Neural cell (in vitro differentiated cells): ENCODE measurements at regions not wholly inside any gene's neighbourhood (a gene's known extent, or its start where the extent isn't known, plus 50 kb on each side); places are given as distances from the start of the nearest gene placed in this dataset.

Experiments
- H2AFZ ChIP-seq: fragments of 200-600, 300-800 bp; sonication (generic), shearing (Covaris generic); 2 replicates; pipeline ENCODE4 v1.6.0; 2014; ENCODE audit warnings: low read depth, mild to moderate bottlenecking, antibody characterized with exemption, low read length, moderate library complexity
- H3F3A ChIP-seq: fragments of 200-600 bp; shearing (Covaris generic); 2 replicates; pipeline ENCODE4 v1.6.1; 2016; ENCODE audit warnings: mild to moderate bottlenecking, moderate library complexity, mixed read lengths, antibody characterized with exemption, low read length; ENCODE audit not compliant: insufficient read depth, poor library complexity, severe bottlenecking
- H3K27ac ChIP-seq: fragments of 200-600, 300-800 bp; sonication (generic), shearing (Covaris generic); 2 replicates; pipeline ENCODE4 v1.5.1; 2014; ENCODE audit warnings: mild to moderate bottlenecking, low read length, moderate library complexity
- H3K27me3 ChIP-seq: fragments of 300-800, 200-600 bp; sonication (generic), shearing (Covaris generic); 2 replicates; pipeline ENCODE4 v1.6.0; 2014; ENCODE audit warnings: mild to moderate bottlenecking, low read depth, low read length, moderate library complexity; ENCODE audit not compliant: insufficient read depth
- H3K36me3 ChIP-seq: fragments of 300-800, 200-600 bp; sonication (generic), shearing (Covaris generic); 2 replicates; pipeline ENCODE4 v1.5.1; 2014; ENCODE audit warnings: mild to moderate bottlenecking, antibody characterized with exemption, low read length, moderate library complexity; ENCODE audit not compliant: insufficient read depth
- H3K4me2 ChIP-seq: fragments of 300-800, 200-600 bp; sonication (generic), shearing (Covaris generic); 2 replicates; pipeline ENCODE4 v1.6.0; 2014; ENCODE audit warnings: mild to moderate bottlenecking, low read length
- H3K4me3 ChIP-seq: fragments of 300-800, 200-600 bp; sonication (generic), shearing (Covaris generic); 2 replicates; pipeline ENCODE4 v1.5.1; 2014; ENCODE audit warnings: mild to moderate bottlenecking, low read length, moderate library complexity
- H3K79me2 ChIP-seq: fragments of 200-600 bp; shearing (Covaris generic); replicated peaks from 2 replicates; pipeline ENCODE4 v1.6.0; 2014; ENCODE audit warnings: mild to moderate bottlenecking, low read length, moderate library complexity; ENCODE audit not compliant: insufficient read depth
- H3K9ac ChIP-seq: fragments of 300-800, 200-600 bp; sonication (generic), shearing (Covaris generic); 2 replicates; pipeline ENCODE4 v1.6.1; 2016; ENCODE audit warnings: mild to moderate bottlenecking, low read length, mixed read lengths
- H3K9me2 ChIP-seq: fragments of 200-600 bp; shearing (Covaris generic); 2 replicates; pipeline ENCODE4 v1.6.1; 2016; ENCODE audit warnings: mild to moderate bottlenecking, low read length, mixed read lengths; ENCODE audit not compliant: insufficient read depth
- H3K9me3 ChIP-seq: fragments of 200-600, 300-800 bp; sonication (generic), shearing (Covaris generic); 2 replicates; pipeline ENCODE4 v1.6.1; 2016; ENCODE audit warnings: mild to moderate bottlenecking, mixed run types, low read length, moderate library complexity, mixed read lengths
- H4K20me1 ChIP-seq: fragments of 200-600 bp; shearing (Covaris generic); 2 replicates; pipeline ENCODE4 v1.6.1; 2016; ENCODE audit warnings: mild to moderate bottlenecking, mixed run types; ENCODE audit not compliant: insufficient read depth
- EP300 ChIP-seq: fragments of 450-650 bp; conservative IDR thresholded peaks from 2 replicates; pipeline ENCODE4 v1.6.1; 2014; ENCODE audit warnings: antibody characterized with exemption, mild to moderate bottlenecking, moderate library complexity; ENCODE audit not compliant: poor library complexity, severe bottlenecking
- EZH2 ChIP-seq: fragments of 200-600, 300-800 bp; shearing (Covaris generic), sonication (generic); IDR thresholded peaks from 2 replicates; pipeline ENCODE4 v1.6.1; 2014; ENCODE audit warnings: antibody characterized with exemption, low read length, borderline replicate concordance, mild to moderate bottlenecking; ENCODE audit not compliant: insufficient read depth, poor library complexity, severe bottlenecking
- MXI1 ChIP-seq: fragments of 450-650 bp; conservative IDR thresholded peaks from 2 replicates; pipeline ENCODE4 v1.6.1; 2014; ENCODE audit warnings: antibody characterized with exemption, mild to moderate bottlenecking; ENCODE audit not compliant: poor library complexity, severe bottlenecking
- POLR2AphosphoS5 ChIP-seq: IDR thresholded peaks from 2 replicates; pipeline ENCODE4 v1.6.1; 2012
- RAD21 ChIP-seq: fragments of 450-650 bp; conservative IDR thresholded peaks from 2 replicates; pipeline ENCODE4 v1.6.1; 2014; ENCODE audit warnings: antibody characterized with exemption, mild to moderate bottlenecking, moderate library complexity
- SMC3 ChIP-seq: fragments of 450-650 bp; conservative IDR thresholded peaks from 2 replicates; pipeline ENCODE4 v1.6.1; 2014; ENCODE audit warnings: antibody characterized with exemption, mild to moderate bottlenecking, moderate library complexity; ENCODE audit not compliant: poor library complexity
- TAF1 ChIP-seq: IDR thresholded peaks from 2 replicates; pipeline ENCODE4 v1.6.1; 2012; ENCODE audit warnings: low read depth
- TF ChIP-seq, protein P1 (sequence below): fragments of 450-650 bp; IDR thresholded peaks from 2 replicates; pipeline ENCODE4 v1.5.1; 2014; ENCODE audit warnings: antibody characterized with exemption, mild to moderate bottlenecking, moderate library complexity; ENCODE audit not compliant: poor library complexity, severe bottlenecking
- TF ChIP-seq, protein P2 (sequence below): IDR thresholded peaks from 2 replicates; pipeline ENCODE4 v1.6.1; 2012; ENCODE audit warnings: borderline replicate concordance

DNA sequence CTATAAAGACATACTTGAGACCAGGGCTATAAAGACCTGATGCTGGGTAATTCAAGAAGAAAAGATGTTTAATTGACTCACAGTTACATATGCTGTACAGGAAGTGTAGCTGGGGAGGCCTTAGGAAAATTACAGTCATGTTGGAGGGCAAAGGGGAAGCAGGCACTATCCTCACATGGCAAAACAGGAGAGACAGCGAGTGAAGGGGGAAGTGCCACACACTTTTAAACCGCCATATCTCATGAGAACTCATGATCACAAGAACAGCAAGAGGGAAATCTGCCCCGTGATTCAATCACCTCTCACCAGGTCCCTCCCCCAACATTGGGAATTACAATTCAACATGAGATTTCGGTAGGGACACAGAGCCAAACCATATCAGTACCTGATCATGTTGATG lies 89.9 kb upstream of the ADAMTSL1 start:
- Histone ChIP-seq H4K20me1 (no peaks in the 10 kb centered on the region), H3F3A (no peaks in the 10 kb centered on the region), H3K9me3 (no peaks in the 10 kb centered on the region), H3K4me2 (no peak overlapping the region), H3K4me3 (no peak overlapping the region), H3K36me3 (no peaks in the 10 kb centered on the region), H3K27ac (no peak overlapping the region), H3K9ac (no peak overlapping the region), H3K9me2 (no peaks in the 10 kb centered on the region), H3K79me2 (no peaks in the 10 kb centered on the region), H3K27me3 (no peaks in the 10 kb centered on the region), H2AFZ (no peak overlapping the region)
- TF ChIP-seq EP300 (no peak), SMC3 (no peak), EZH2 (no peak), TAF1 (no peak), MXI1 (no peak), POLR2AphosphoS5 (no peak), RAD21 (no peak)
- TF ChIP-seq, protein P1, sequence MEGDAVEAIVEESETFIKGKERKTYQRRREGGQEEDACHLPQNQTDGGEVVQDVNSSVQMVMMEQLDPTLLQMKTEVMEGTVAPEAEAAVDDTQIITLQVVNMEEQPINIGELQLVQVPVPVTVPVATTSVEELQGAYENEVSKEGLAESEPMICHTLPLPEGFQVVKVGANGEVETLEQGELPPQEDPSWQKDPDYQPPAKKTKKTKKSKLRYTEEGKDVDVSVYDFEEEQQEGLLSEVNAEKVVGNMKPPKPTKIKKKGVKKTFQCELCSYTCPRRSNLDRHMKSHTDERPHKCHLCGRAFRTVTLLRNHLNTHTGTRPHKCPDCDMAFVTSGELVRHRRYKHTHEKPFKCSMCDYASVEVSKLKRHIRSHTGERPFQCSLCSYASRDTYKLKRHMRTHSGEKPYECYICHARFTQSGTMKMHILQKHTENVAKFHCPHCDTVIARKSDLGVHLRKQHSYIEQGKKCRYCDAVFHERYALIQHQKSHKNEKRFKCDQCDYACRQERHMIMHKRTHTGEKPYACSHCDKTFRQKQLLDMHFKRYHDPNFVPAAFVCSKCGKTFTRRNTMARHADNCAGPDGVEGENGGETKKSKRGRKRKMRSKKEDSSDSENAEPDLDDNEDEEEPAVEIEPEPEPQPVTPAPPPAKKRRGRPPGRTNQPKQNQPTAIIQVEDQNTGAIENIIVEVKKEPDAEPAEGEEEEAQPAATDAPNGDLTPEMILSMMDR, result no peak
- TF ChIP-seq, protein P2, sequence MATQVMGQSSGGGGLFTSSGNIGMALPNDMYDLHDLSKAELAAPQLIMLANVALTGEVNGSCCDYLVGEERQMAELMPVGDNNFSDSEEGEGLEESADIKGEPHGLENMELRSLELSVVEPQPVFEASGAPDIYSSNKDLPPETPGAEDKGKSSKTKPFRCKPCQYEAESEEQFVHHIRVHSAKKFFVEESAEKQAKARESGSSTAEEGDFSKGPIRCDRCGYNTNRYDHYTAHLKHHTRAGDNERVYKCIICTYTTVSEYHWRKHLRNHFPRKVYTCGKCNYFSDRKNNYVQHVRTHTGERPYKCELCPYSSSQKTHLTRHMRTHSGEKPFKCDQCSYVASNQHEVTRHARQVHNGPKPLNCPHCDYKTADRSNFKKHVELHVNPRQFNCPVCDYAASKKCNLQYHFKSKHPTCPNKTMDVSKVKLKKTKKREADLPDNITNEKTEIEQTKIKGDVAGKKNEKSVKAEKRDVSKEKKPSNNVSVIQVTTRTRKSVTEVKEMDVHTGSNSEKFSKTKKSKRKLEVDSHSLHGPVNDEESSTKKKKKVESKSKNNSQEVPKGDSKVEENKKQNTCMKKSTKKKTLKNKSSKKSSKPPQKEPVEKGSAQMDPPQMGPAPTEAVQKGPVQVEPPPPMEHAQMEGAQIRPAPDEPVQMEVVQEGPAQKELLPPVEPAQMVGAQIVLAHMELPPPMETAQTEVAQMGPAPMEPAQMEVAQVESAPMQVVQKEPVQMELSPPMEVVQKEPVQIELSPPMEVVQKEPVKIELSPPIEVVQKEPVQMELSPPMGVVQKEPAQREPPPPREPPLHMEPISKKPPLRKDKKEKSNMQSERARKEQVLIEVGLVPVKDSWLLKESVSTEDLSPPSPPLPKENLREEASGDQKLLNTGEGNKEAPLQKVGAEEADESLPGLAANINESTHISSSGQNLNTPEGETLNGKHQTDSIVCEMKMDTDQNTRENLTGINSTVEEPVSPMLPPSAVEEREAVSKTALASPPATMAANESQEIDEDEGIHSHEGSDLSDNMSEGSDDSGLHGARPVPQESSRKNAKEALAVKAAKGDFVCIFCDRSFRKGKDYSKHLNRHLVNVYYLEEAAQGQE, result no peak

DNA sequence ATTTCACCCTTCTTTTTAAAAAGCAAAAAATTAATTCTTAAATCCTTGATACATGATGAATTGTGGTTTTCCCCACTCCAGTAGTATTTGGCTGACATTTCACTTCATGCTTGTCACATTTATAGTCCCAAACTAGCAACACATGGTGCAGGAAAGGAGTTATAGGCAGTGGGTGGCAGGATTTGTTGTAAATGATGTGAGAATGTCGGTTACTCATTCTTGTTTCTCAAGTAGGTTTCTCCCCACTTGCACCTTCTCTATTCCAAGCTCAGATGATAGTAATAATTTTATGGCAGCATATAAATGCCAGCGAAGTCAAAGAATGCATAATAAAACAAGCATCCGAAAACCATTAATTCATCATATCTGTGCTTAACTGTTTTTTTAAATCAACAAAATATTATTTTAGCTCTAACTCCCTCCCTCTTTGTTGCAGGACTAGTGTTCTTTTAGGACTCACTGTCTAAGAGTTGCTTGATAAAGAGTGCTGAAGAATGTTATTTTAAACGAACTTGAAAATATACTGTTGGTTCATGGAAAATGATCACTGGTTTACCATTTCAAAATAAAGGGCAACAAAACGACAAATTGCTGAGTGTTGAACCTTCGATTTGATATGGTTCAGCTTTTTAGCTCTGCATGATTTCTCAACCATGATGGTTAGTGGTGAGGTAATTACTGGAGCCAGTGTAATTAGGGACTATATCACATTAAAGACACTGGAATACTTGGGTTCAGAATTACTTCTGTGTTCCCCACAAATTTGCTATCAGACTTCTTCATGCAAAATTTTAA lies 88.1 kb upstream of the ADAMTSL1 start:
- Histone ChIP-seq H4K20me1 (no peaks in the 10 kb centered on the region), H2AFZ (no peak overlapping the region), H3F3A (no peaks in the 10 kb centered on the region), H3K27ac (no peak overlapping the region), H3K27me3 (no peaks in the 10 kb centered on the region), H3K9me2 (no peaks in the 10 kb centered on the region), H3K4me3 (no peak overlapping the region), H3K36me3 (no peaks in the 10 kb centered on the region), H3K4me2 (no peak overlapping the region), H3K9me3 (no peaks in the 10 kb centered on the region), H3K9ac (no peak overlapping the region), H3K79me2 (no peaks in the 10 kb centered on the region)
- no peak for TF ChIP-seq MXI1
- TF ChIP-seq, protein P1, result no peak
